HepG2 (cell line): ENCODE measurements at regions not wholly inside any gene's neighbourhood (a gene's known extent, or its start where the extent isn't known, plus 50 kb on each side); places are given as distances from the start of the nearest gene placed in this dataset.

Experiments used
- ARID2 ChIP-seq: sonication (generic); formaldehyde crosslinking; IDR thresholded peaks from 2 replicates; pipeline ENCODE4 v1.8.1; 2022; ENCODE audit warnings: mild to moderate bottlenecking, missing genetic modification reagents, borderline replicate concordance
- ATM ChIP-seq: fragments of 450-650 bp; IDR thresholded peaks from 2 replicates; pipeline ENCODE4 v1.7.1; 2017; ENCODE audit warnings: mild to moderate bottlenecking, borderline replicate concordance
- CCAR2 ChIP-seq: fragments of 200-400 bp; formaldehyde crosslinking; optimal IDR thresholded peaks from 2 replicates; pipeline ENCODE3; 2018; ENCODE audit warnings: low read depth, mild to moderate bottlenecking, low read length, moderate library complexity
- MXI1 ChIP-seq: IDR thresholded peaks from 3 replicates; pipeline ENCODE4 v1.6.1; 2012; ENCODE audit warnings: low read depth, low read length, inconsistent platforms, borderline replicate concordance
- SIX1 ChIP-seq: sonication (generic); formaldehyde crosslinking; IDR thresholded peaks from 2 replicates; pipeline ENCODE4 v1.4.0; 2020; ENCODE audit warnings: missing genetic modification reagents, borderline replicate concordance
- SP2 ChIP-seq: sonication (generic); formaldehyde crosslinking; IDR thresholded peaks from 2 replicates; pipeline ENCODE4 v1.5.1; 2020; ENCODE audit warnings: mild to moderate bottlenecking, missing genetic modification reagents
- TBX2 ChIP-seq: sonication (generic); formaldehyde crosslinking; IDR thresholded peaks from 2 replicates; pipeline ENCODE4 v1.5.0; 2020; ENCODE audit warnings: missing genetic modification reagents, mild to moderate bottlenecking, borderline replicate concordance
- THAP11 ChIP-seq: IDR thresholded peaks from 2 replicates; pipeline ENCODE4 v1.6.1; 2016; ENCODE audit warnings: missing biosample characterization, missing genetic modification reagents
- ZBTB8A ChIP-seq: sonication (generic); formaldehyde crosslinking; IDR thresholded peaks from 2 replicates; pipeline ENCODE4 v1.4.0; 2020; ENCODE audit warnings: mild to moderate bottlenecking, low read depth, missing genetic modification reagents, borderline replicate concordance
- ZNF121 ChIP-seq: sonication (generic); formaldehyde crosslinking; IDR thresholded peaks from 2 replicates; pipeline ENCODE4 v1.5.0; 2020; ENCODE audit warnings: mild to moderate bottlenecking, missing genetic modification reagents
- ZNF256 ChIP-seq: sonication (generic); formaldehyde crosslinking; conservative IDR thresholded peaks from 2 replicates; pipeline ENCODE4 v1.4.0; 2020; ENCODE audit warnings: missing genetic modification reagents
- ZNF292 ChIP-seq: sonication (generic); formaldehyde crosslinking; IDR thresholded peaks from 2 replicates; pipeline ENCODE4 v1.8.1; 2022; ENCODE audit warnings: mild to moderate bottlenecking, low read depth, missing genetic modification reagents, borderline replicate concordance
- ZNF30 ChIP-seq: sonication (generic); formaldehyde crosslinking; IDR thresholded peaks from 2 replicates; pipeline ENCODE4 v1.5.0; 2020; ENCODE audit warnings: mild to moderate bottlenecking, missing genetic modification reagents
- ZNF317 ChIP-seq: sonication (generic); formaldehyde crosslinking; IDR thresholded peaks from 2 replicates; pipeline ENCODE4 v1.5.0; 2020; ENCODE audit warnings: mild to moderate bottlenecking, missing genetic modification reagents
- ZNF354B ChIP-seq: sonication (generic); formaldehyde crosslinking; IDR thresholded peaks from 2 replicates; pipeline ENCODE4 v1.8.0; 2022; ENCODE audit warnings: mild to moderate bottlenecking, missing genetic modification reagents
- ZNF772 ChIP-seq: sonication (generic); formaldehyde crosslinking; IDR thresholded peaks from 2 replicates; pipeline ENCODE4 v1.5.0; 2020; ENCODE audit warnings: mild to moderate bottlenecking, missing genetic modification reagents
- ZNF780A ChIP-seq: sonication (generic); formaldehyde crosslinking; IDR thresholded peaks from 2 replicates; pipeline ENCODE4 v1.8.0; 2022; ENCODE audit warnings: mild to moderate bottlenecking, missing genetic modification reagents, moderate library complexity
- ZNF816 ChIP-seq: sonication (generic); formaldehyde crosslinking; IDR thresholded peaks from 2 replicates; pipeline ENCODE4 v1.8.0; 2022; ENCODE audit warnings: missing genetic modification reagents, mild to moderate bottlenecking, borderline replicate concordance
- TF ChIP-seq, protein P1 (sequence below): sonication (generic); formaldehyde crosslinking; IDR thresholded peaks from 2 replicates; pipeline ENCODE4 v1.8.0; 2022; ENCODE audit warnings: missing genetic modification reagents, mild to moderate bottlenecking, inconsistent platforms, borderline replicate concordance
- TF ChIP-seq, protein P2 (sequence below): sonication (generic); formaldehyde crosslinking; IDR thresholded peaks from 2 replicates; pipeline ENCODE4 v1.5.0; 2020; ENCODE audit warnings: mild to moderate bottlenecking, missing genetic modification reagents, borderline replicate concordance
- TF ChIP-seq, protein P3 (sequence below): sonication (generic); formaldehyde crosslinking; IDR thresholded peaks from 2 replicates; pipeline ENCODE4 v1.5.0; 2020; ENCODE audit warnings: missing genetic modification reagents, mild to moderate bottlenecking, borderline replicate concordance

GRCh38 chr10:3852147-3852904, 67.3 kb upstream of the KLF6 start (continued):
- TF ChIP-seq ARID2 (CRISPR knock-in tag) (no peak), ZNF317 (CRISPR knock-in tag) (no peak), ZNF780A (CRISPR knock-in tag) (no peak), ZNF30 (CRISPR knock-in tag) (no peak), ZBTB8A (CRISPR knock-in tag) (no peak), MXI1 (0 out of 3 replicates have a peak, but pooled peaks have one; percentile 30), THAP11 (CRISPR knock-in tag) (peak; percentile 38; the same call in 1 of the 2 replicates), TBX2 (peak; percentile 33; the same call in 1 of the 2 replicates), ZNF354B (CRISPR knock-in tag) (no peak), ZNF772 (no peak), ZNF292 (CRISPR knock-in tag) (no peak), SIX1 (CRISPR knock-in tag) (peak; percentile 49; the same call in 1 of the 2 replicates), ZNF816 (CRISPR knock-in tag) (no peak), ATM (no peak), CCAR2 (no peak), ZNF256 (CRISPR knock-in tag) (no peak), SP2 (CRISPR knock-in tag) (no peak), ZNF121 (no peak)
- TF ChIP-seq, protein P1, sequence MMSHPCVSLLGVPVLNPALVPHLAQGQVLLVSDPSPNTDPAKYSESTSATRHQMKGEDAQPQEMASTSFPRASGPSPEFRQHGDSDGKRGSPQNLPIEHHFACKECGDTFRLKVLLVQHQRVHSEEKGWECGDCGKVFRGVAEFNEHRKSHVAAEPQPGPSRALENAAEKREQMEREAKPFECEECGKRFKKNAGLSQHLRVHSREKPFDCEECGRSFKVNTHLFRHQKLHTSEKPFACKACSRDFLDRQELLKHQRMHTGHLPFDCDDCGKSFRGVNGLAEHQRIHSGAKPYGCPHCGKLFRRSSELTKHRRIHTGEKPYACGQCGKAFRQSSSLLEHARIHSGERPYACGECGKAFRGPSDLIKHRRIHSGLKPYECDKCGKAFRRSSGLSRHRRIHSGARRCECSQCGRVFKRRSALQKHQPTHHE (CRISPR knock-in tag), result no peak
- TF ChIP-seq, protein P2, sequence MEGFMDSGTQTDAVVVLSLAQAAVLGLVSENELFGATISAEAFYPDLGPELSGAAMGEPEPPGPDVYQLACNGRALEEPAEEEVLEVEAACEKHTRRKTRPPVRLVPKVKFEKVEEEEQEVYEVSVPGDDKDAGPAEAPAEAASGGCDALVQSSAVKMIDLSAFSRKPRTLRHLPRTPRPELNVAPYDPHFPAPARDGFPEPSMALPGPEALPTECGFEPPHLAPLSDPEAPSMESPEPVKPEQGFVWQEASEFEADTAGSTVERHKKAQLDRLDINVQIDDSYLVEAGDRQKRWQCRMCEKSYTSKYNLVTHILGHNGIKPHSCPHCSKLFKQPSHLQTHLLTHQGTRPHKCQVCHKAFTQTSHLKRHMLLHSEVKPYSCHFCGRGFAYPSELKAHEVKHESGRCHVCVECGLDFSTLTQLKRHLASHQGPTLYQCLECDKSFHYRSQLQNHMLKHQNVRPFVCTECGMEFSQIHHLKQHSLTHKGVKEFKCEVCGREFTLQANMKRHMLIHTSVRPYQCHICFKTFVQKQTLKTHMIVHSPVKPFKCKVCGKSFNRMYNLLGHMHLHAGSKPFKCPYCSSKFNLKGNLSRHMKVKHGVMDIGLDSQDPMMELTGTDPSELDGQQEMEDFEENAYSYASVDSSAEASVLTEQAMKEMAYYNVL, result no peak
- TF ChIP-seq, protein P3, sequence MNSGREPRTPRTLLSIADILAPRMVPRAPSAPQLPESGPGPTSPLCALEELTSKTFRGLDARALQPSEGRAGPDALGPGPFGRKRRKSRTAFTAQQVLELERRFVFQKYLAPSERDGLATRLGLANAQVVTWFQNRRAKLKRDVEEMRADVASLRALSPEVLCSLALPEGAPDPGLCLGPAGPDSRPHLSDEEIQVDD (CRISPR knock-in tag), result no peak
